ENCODE measurements at regions not wholly inside any gene's neighbourhood (a gene's known extent, or its start where the extent isn't known, plus 50 kb on each side); places are given as distances from the start of the nearest gene placed in this dataset.

DNA sequence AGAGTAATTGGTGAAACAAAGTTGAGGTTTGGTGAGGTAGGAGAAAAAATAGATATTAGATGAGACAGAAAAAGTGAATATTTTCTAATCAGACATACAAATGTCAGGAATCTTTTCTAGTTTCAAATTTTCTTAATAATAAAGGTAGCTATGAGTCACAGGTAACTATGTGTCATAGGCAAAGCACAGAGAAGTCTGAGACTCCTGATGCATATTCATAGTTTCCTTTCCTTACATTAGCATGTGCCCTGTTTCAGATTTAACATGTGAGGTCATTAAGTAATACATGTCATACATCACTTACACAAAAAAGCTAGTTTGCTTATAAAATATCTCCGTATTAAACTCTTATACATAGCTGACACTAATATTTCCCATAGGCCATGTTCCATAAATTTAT is 1141.3 kb upstream of the PCDH20 start:
- TF ChIP-seq, protein P1, sequence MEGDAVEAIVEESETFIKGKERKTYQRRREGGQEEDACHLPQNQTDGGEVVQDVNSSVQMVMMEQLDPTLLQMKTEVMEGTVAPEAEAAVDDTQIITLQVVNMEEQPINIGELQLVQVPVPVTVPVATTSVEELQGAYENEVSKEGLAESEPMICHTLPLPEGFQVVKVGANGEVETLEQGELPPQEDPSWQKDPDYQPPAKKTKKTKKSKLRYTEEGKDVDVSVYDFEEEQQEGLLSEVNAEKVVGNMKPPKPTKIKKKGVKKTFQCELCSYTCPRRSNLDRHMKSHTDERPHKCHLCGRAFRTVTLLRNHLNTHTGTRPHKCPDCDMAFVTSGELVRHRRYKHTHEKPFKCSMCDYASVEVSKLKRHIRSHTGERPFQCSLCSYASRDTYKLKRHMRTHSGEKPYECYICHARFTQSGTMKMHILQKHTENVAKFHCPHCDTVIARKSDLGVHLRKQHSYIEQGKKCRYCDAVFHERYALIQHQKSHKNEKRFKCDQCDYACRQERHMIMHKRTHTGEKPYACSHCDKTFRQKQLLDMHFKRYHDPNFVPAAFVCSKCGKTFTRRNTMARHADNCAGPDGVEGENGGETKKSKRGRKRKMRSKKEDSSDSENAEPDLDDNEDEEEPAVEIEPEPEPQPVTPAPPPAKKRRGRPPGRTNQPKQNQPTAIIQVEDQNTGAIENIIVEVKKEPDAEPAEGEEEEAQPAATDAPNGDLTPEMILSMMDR (IDR thresholded peaks at IDR 0.05) = no peak
- TF ChIP-seq ATF3 (CRISPR knock-in tag; conservative IDR thresholded peaks at IDR 0.05) (no peak), TCF7 (CRISPR knock-in tag; IDR thresholded peaks at IDR 0.05; ENCODE audit: low read depth) (no peak), ESRRA (CRISPR knock-in tag; IDR thresholded peaks at IDR 0.05; ENCODE audit: borderline replicate concordance) (no peak), AFF4 (CRISPR knock-in tag; IDR thresholded peaks at IDR 0.05; ENCODE audit: borderline replicate concordance) (no peak)
- TF ChIP-seq, protein P2, sequence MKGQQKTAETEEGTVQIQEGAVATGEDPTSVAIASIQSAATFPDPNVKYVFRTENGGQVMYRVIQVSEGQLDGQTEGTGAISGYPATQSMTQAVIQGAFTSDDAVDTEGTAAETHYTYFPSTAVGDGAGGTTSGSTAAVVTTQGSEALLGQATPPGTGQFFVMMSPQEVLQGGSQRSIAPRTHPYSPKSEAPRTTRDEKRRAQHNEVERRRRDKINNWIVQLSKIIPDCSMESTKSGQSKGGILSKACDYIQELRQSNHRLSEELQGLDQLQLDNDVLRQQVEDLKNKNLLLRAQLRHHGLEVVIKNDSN (CRISPR knock-in tag; IDR thresholded peaks at IDR 0.05) = no peak
